K562 (cell line): ENCODE measurements at regions not wholly inside any gene's neighbourhood (a gene's known extent, or its start where the extent isn't known, plus 50 kb on each side); places are given as distances from the start of the nearest gene placed in this dataset.

Experiments used
- CLOCK ChIP-seq: fragments of 250-450 bp; sonication (Bioruptor Pico); IDR thresholded peaks from 2 replicates; pipeline ENCODE4 v1.4.0; 2020; ENCODE audit warnings: mild to moderate bottlenecking, moderate library complexity, borderline replicate concordance
- NFIC ChIP-seq: fragments of 450-650 bp; IDR thresholded peaks from 2 replicates; pipeline ENCODE4 v1.6.1; 2017; ENCODE audit warnings: mild to moderate bottlenecking, inconsistent platforms
- ZNF655 ChIP-seq: fragments of 250-450 bp; sonication (Bioruptor Pico); IDR thresholded peaks from 2 replicates; pipeline ENCODE4 v1.5.0; 2021
- ZSCAN32 ChIP-seq: fragments of 450-650 bp; formaldehyde crosslinking; IDR thresholded peaks from 2 replicates; pipeline ENCODE4 v1.4.0; 2020; ENCODE audit warnings: mild to moderate bottlenecking, moderate library complexity
- TF ChIP-seq, protein P1 (sequence below): fragments of 450-650 bp; IDR thresholded peaks from 2 replicates; pipeline ENCODE4 v1.6.1; 2016; ENCODE audit warnings: mild to moderate bottlenecking, moderate library complexity

DNA sequence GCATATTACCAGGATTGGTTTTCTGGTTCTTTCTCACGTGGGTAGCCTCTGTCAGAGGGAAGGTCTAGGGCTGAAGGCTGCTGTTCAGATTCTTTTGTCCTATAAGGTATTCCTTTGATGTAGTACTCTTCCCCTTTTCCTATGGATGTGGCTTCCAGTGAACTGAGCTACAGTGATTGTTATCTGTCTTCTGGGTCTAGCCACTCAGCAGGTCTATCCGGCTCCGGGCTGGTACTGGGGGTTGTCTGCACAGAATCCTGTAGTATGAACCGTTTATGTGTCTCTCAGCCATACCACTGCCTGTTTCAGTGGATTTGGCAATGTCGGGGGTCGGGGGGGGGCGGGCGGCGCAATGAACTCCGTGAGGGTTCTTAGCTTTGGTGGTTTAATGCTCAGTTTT, 84.5 kb upstream of the C10orf90 start (continued):
- TF ChIP-seq, protein P1, sequence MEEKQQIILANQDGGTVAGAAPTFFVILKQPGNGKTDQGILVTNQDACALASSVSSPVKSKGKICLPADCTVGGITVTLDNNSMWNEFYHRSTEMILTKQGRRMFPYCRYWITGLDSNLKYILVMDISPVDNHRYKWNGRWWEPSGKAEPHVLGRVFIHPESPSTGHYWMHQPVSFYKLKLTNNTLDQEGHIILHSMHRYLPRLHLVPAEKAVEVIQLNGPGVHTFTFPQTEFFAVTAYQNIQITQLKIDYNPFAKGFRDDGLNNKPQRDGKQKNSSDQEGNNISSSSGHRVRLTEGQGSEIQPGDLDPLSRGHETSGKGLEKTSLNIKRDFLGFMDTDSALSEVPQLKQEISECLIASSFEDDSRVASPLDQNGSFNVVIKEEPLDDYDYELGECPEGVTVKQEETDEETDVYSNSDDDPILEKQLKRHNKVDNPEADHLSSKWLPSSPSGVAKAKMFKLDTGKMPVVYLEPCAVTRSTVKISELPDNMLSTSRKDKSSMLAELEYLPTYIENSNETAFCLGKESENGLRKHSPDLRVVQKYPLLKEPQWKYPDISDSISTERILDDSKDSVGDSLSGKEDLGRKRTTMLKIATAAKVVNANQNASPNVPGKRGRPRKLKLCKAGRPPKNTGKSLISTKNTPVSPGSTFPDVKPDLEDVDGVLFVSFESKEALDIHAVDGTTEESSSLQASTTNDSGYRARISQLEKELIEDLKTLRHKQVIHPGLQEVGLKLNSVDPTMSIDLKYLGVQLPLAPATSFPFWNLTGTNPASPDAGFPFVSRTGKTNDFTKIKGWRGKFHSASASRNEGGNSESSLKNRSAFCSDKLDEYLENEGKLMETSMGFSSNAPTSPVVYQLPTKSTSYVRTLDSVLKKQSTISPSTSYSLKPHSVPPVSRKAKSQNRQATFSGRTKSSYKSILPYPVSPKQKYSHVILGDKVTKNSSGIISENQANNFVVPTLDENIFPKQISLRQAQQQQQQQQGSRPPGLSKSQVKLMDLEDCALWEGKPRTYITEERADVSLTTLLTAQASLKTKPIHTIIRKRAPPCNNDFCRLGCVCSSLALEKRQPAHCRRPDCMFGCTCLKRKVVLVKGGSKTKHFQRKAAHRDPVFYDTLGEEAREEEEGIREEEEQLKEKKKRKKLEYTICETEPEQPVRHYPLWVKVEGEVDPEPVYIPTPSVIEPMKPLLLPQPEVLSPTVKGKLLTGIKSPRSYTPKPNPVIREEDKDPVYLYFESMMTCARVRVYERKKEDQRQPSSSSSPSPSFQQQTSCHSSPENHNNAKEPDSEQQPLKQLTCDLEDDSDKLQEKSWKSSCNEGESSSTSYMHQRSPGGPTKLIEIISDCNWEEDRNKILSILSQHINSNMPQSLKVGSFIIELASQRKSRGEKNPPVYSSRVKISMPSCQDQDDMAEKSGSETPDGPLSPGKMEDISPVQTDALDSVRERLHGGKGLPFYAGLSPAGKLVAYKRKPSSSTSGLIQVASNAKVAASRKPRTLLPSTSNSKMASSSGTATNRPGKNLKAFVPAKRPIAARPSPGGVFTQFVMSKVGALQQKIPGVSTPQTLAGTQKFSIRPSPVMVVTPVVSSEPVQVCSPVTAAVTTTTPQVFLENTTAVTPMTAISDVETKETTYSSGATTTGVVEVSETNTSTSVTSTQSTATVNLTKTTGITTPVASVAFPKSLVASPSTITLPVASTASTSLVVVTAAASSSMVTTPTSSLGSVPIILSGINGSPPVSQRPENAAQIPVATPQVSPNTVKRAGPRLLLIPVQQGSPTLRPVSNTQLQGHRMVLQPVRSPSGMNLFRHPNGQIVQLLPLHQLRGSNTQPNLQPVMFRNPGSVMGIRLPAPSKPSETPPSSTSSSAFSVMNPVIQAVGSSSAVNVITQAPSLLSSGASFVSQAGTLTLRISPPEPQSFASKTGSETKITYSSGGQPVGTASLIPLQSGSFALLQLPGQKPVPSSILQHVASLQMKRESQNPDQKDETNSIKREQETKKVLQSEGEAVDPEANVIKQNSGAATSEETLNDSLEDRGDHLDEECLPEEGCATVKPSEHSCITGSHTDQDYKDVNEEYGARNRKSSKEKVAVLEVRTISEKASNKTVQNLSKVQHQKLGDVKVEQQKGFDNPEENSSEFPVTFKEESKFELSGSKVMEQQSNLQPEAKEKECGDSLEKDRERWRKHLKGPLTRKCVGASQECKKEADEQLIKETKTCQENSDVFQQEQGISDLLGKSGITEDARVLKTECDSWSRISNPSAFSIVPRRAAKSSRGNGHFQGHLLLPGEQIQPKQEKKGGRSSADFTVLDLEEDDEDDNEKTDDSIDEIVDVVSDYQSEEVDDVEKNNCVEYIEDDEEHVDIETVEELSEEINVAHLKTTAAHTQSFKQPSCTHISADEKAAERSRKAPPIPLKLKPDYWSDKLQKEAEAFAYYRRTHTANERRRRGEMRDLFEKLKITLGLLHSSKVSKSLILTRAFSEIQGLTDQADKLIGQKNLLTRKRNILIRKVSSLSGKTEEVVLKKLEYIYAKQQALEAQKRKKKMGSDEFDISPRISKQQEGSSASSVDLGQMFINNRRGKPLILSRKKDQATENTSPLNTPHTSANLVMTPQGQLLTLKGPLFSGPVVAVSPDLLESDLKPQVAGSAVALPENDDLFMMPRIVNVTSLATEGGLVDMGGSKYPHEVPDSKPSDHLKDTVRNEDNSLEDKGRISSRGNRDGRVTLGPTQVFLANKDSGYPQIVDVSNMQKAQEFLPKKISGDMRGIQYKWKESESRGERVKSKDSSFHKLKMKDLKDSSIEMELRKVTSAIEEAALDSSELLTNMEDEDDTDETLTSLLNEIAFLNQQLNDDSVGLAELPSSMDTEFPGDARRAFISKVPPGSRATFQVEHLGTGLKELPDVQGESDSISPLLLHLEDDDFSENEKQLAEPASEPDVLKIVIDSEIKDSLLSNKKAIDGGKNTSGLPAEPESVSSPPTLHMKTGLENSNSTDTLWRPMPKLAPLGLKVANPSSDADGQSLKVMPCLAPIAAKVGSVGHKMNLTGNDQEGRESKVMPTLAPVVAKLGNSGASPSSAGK: no peak
- TF ChIP-seq CLOCK (no peak), ZNF655 (no peak), ZSCAN32 (CRISPR knock-in tag) (no peak), NFIC (no peak)
